SIG-M5 treated with dmso at 0.1 percent for 504 hours (cell line): ENCODE measurements at regions not wholly inside any gene's neighbourhood (a gene's known extent, or its start where the extent isn't known, plus 50 kb on each side); places are given as distances from the start of the nearest gene placed in this dataset.

Source experiments
- DNase-seq: peaks from one replicate; lab custom pipeline; 2025; ENCODE audit not compliant: unreplicated experiment; lab: John Stamatoyannopoulos, UW

GRCh38 chr5:167608390-167609272 lies 682.8 kb upstream of the WWC1 start:
- DNase-seq: no peak

- DNase-seq: no peak
Measured at GRCh38 chr5:167614294-167615021, 677.0 kb upstream of the WWC1 start.

GRCh38 chr5:167616043-167616890 lies 675.2 kb upstream of the WWC1 start:
- no peak for DNase-seq

- no peak for DNase-seq
Measured at GRCh38 chr5:167623354-167623753, 668.1 kb upstream of the WWC1 start.

GRCh38 chr5:167624053-167624452 lies 667.4 kb upstream of the WWC1 start:
- no peak for DNase-seq

GRCh38 chr5:167626341-167627123 lies 664.9 kb upstream of the WWC1 start:
- no peak for DNase-seq

GRCh38 chr5:167629634-167630033 lies 661.8 kb upstream of the WWC1 start:
- DNase-seq: no peak

GRCh38 chr5:167631191-167631590 lies 660.3 kb upstream of the WWC1 start:
- no peak for DNase-seq

GRCh38 chr5:167633114-167633513 lies 658.3 kb upstream of the WWC1 start:
- no peak for DNase-seq

- DNase-seq: no peak
Measured at GRCh38 chr5:167633931-167634341, 657.5 kb upstream of the WWC1 start.

- no peak for DNase-seq
Measured at GRCh38 chr5:167634432-167634831, 657.0 kb upstream of the WWC1 start.

- DNase-seq: no peak
Measured at GRCh38 chr5:167638816-167639215, 652.6 kb upstream of the WWC1 start.

- no peak for DNase-seq
Measured at GRCh38 chr5:167639273-167639672, 652.2 kb upstream of the WWC1 start.

- DNase-seq: no peak
Measured at GRCh38 chr5:167639766-167640165, 651.7 kb upstream of the WWC1 start.

GRCh38 chr5:167642181-167642580 lies 649.3 kb upstream of the WWC1 start:
- DNase-seq: no peak

- DNase-seq: no peak
Measured at GRCh38 chr5:167642779-167643517, 648.5 kb upstream of the WWC1 start.

- no peak for DNase-seq
Measured at GRCh38 chr5:167643631-167644280, 647.7 kb upstream of the WWC1 start.

GRCh38 chr5:167644619-167645018 lies 646.8 kb upstream of the WWC1 start:
- no peak for DNase-seq

GRCh38 chr5:167649471-167649870 lies 642.0 kb upstream of the WWC1 start:
- no peak for DNase-seq
